Prostate gland (tissue), 2 donors: ENCODE measurements at regions not wholly inside any gene's neighbourhood (a gene's known extent, or its start where the extent isn't known, plus 50 kb on each side); places are given as distances from the start of the nearest gene placed in this dataset.
"Not testable (repeated sequence)": the region's sequence is repeated elsewhere in the genome, so short reads cannot be mapped to it uniquely, and the experiment has no call there.

Experiments
- DNase-seq: peaks from one replicate; pipeline ENCODE4 v3.0.0-alpha.2; 2019; ENCODE audit warnings: low spot score
- H3K27ac ChIP-seq, 2 donors: fragments of 200-600 bp; sonication (generic); 2 replicates each; pipeline ENCODE4 v1.5.1; 2017 to 2019
- H3K27me3 ChIP-seq: fragments of 200-600 bp; sonication (generic); replicated peaks from 2 replicates; pipeline ENCODE4 v1.5.1; 2019; ENCODE audit not compliant: insufficient read depth
- H3K36me3 ChIP-seq, 2 donors: fragments of 200-600 bp; sonication (generic); 1 replicate in 1 of 2; 2 replicates in 1 of 2; pipeline versions ENCODE4 v1.5.1 to v1.8.1; 2017 to 2019
- H3K4me1 ChIP-seq: fragments of 200-600 bp; sonication (generic); replicated peaks from 2 replicates; pipeline ENCODE4 v1.5.1; 2019
- H3K4me3 ChIP-seq, 2 donors: fragments of 200-600 bp; sonication (generic); 2 replicates each; pipeline ENCODE4 v1.5.1; 2017 to 2019
- H3K9me3 ChIP-seq: fragments of 200-600 bp; sonication (generic); 2 replicates; pipeline ENCODE4 v1.5.1; 2017
- POLR2A ChIP-seq: fragments of 450-650 bp; IDR thresholded peaks from one replicate; pipeline ENCODE4 v1.6.1; 2016; ENCODE audit warnings: antibody characterized with exemption, mild to moderate bottlenecking
- POLR2AphosphoS5 ChIP-seq: sonication (generic); formaldehyde crosslinking; IDR thresholded peaks from one replicate; pipeline ENCODE4 v1.6.1; 2017; ENCODE audit warnings: antibody characterized with exemption
- WGBS: methylation state at CpG from one replicate; pipeline ENCODE4 v1.1.5; 2018; 5-methylcytosine and 5-hydroxymethylcytosine counted together
- intact Hi-C: fragments of 100-400 bp; cut with DNase I; formaldehyde crosslinking; loops from one replicate; pipeline ENCODE4 v1.14.2; 2022
- TF ChIP-seq, protein P1 (sequence below), 4 experiments: fragments of 200-600 bp in 2 of 4; fragments of 450-650 bp in 2 of 4; sonication (generic) in 2 of 4; IDR thresholded peaks; 1 replicate in 3 of 4; 2 replicates in 1 of 4; pipeline ENCODE4 v1.5.1; 2016 to 2019; ENCODE audit warnings: antibody characterized with exemption in 4 of 4, mild to moderate bottlenecking in 2 of 4, moderate library complexity in 2 of 4

DNA sequence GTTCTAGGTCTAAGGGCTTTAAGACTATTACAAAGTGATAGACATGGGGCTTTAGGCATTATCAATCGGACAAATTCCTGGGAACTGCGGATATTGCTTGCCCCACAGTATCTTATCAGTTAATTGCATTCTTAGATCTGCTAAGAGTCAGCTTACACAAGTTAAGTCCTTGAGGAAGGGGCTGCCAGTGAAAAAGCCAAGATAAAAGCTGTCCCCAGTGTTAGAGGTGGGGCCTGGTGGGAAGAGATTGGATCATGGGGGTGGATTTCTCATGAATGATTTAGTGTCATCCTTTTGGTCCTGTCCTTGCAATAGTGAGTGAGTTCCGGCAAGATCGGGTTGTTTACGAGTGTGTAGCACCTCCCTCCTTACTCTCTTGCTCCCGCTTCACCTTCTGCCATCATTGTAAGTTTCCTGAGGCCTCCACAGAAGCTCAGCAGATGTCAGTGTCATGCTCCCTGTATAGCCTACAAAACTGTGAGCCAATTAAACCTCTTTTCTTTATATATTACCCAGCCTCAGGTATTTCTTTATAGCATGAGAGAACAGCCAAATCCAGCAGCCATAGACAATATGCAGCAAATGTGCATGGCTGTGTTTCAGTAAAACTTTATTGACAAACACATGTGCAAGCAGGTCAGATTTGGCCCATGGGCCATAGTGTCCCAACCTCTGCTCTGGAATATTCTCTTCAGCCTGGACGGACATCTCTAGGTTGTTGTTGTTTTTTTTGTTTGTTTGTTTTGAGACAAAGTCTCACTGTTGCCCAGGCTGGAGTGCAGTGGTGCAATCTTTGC, 169.6 kb upstream of the CCZ1B start:
- DNase-seq, intact Hi-C loops: not testable (repeated sequence)
- WGBS = 73% methylated on average over 7 of the region's 7 CpGs

GRCh38 chr7:6999067-6999666, 173.1 kb upstream of the CCZ1B start:
- DNase-seq, H3K4me1 ChIP-seq, H3K36me3 ChIP-seq, intact Hi-C loops, H3K4me3 ChIP-seq, H3K9me3 ChIP-seq, H3K27ac ChIP-seq, H3K27me3 ChIP-seq: not testable (repeated sequence)
- 89% methylated on average over 5 of the region's 5 CpGs for WGBS

More for the DNA sequence above, 169.6 kb upstream of the CCZ1B start:
- H3K9me3 ChIP-seq, H3K4me3 ChIP-seq, H3K36me3 ChIP-seq, H3K4me1 ChIP-seq, H3K27ac ChIP-seq, H3K27me3 ChIP-seq: not testable (repeated sequence)

- Histone ChIP-seq H3K4me1 (no peaks in the 10 kb centered on the region), H3K27ac (no peak overlapping the region), H3K27me3 (no peaks in the 10 kb centered on the region), H3K4me3 (no peak overlapping the region), H3K9me3 (no peaks in the 10 kb centered on the region), H3K36me3 (no peaks in the 10 kb centered on the region)
- no peak for DNase-seq
- 76% methylated on average over 2 of the region's 2 CpGs for WGBS
- intact Hi-C loops = no loop called here
- TF ChIP-seq POLR2A (no peak), POLR2AphosphoS5 (no peak)
- TF ChIP-seq, protein P1, sequence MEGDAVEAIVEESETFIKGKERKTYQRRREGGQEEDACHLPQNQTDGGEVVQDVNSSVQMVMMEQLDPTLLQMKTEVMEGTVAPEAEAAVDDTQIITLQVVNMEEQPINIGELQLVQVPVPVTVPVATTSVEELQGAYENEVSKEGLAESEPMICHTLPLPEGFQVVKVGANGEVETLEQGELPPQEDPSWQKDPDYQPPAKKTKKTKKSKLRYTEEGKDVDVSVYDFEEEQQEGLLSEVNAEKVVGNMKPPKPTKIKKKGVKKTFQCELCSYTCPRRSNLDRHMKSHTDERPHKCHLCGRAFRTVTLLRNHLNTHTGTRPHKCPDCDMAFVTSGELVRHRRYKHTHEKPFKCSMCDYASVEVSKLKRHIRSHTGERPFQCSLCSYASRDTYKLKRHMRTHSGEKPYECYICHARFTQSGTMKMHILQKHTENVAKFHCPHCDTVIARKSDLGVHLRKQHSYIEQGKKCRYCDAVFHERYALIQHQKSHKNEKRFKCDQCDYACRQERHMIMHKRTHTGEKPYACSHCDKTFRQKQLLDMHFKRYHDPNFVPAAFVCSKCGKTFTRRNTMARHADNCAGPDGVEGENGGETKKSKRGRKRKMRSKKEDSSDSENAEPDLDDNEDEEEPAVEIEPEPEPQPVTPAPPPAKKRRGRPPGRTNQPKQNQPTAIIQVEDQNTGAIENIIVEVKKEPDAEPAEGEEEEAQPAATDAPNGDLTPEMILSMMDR (IDR thresholded peaks at IDR 0.05) = no peak
These were observed 176.5 kb upstream of the CCZ1B start for GRCh38 chr7:7002418-7003062.

GRCh38 chr7:7005303-7005702, 177.0 kb upstream of the C1GALT1 start:
- no peaks in the 10 kb centered on the region for H3K9me3 ChIP-seq
- H3K27ac ChIP-seq = no peak overlapping the region
- WGBS = 69% methylated on average over 4 of the region's 4 CpGs
- H3K4me3 ChIP-seq = no peak overlapping the region
- no peaks in the 10 kb centered on the region for H3K4me1 ChIP-seq
- no peaks in the 10 kb centered on the region for H3K36me3 ChIP-seq
- DNase-seq = no peak
- TF ChIP-seq POLR2A = no peak
- TF ChIP-seq POLR2AphosphoS5 = no peak
- TF ChIP-seq, protein P1 (IDR thresholded peaks at IDR 0.05) = no peak
- intact Hi-C loops = no loop called here
- H3K27me3 ChIP-seq = no peaks in the 10 kb centered on the region

DNA sequence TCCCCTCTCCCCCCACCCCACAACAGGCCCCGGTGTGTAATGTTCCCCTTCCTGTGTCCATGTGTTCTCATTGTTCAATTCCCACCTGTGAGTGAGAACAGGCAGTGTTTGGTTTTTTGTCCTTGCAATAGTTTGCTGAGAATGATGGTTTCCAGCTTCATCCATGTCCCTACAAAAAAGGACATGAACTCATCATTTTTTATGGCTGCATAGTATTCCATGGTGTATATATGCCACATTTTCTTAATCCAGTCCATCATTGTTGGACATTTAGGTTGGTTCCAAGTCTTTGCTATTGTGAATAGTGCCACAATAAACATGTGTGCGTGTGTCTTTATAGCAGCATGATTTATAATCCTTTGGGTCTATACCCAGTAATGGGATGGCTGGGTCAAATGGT, 176.4 kb upstream of the C1GALT1 start:
- H3K27me3 ChIP-seq, H3K9me3 ChIP-seq, H3K27ac ChIP-seq, intact Hi-C loops, H3K4me1 ChIP-seq, H3K4me3 ChIP-seq, DNase-seq, H3K36me3 ChIP-seq: not testable (repeated sequence)
- WGBS = 96% methylated on average over 2 of the region's 2 CpGs

DNA sequence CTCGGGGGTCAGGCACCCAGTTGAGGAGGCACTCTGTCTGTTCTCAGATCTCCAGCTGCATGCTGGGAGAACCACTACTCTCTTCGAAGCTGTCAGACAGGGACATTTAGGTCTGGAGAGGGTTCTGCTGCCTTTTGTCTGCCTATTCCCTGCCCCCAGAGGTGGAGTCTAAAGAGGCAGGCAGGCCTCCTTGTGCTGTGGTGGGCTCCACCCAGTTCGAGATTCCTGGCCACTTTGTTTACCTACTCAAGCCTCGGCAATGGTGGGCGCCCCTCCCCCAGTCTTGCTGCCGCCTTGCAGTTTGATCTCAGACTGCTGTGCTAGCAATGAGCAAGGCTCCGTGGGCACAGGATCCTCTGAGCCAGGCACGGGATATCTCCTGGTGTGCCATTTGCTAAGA, 171.1 kb upstream of the C1GALT1 start:
- H3K27me3 ChIP-seq, H3K27ac ChIP-seq, intact Hi-C loops, DNase-seq, H3K9me3 ChIP-seq, H3K4me1 ChIP-seq, H3K4me3 ChIP-seq, H3K36me3 ChIP-seq: not testable (repeated sequence)
- WGBS = 53% methylated on average over 8 of the region's 8 CpGs

GRCh38 chr7:7011751-7012150, 170.6 kb upstream of the C1GALT1 start:
- intact Hi-C loops, H3K27me3 ChIP-seq: not testable (repeated sequence)
- WGBS = 85% methylated on average over 7 of the region's 7 CpGs

More at GRCh38 chr7:7011751-7012150, 170.6 kb upstream of the C1GALT1 start:
- not testable (repeated sequence) for DNase-seq, H3K27ac ChIP-seq, H3K4me3 ChIP-seq, H3K9me3 ChIP-seq, H3K36me3 ChIP-seq, H3K4me1 ChIP-seq
